A549 (cell line): ENCODE measurements at regions not wholly inside any gene's neighbourhood (a gene's known extent, or its start where the extent isn't known, plus 50 kb on each side); places are given as distances from the start of the nearest gene placed in this dataset.

Experiments used
- ATAC-seq, 2 experiments: fragments of 200-7000 bp in 1 of 2; fragments of >200 bp in 1 of 2; cut with Nextera tagmentation in 1 of 2; cut with Tn5 transposase in 1 of 2; 3 replicates each; pipeline versions ENCODE4 v1.8.0 to v1.9.1; 2018 to 2020; ENCODE audit warnings: mild to moderate bottlenecking in 1 of 2, moderate library complexity in 1 of 2
- CTCF ChIA-PET: fragments of 300-600 bp; sonication (Branson Sonifier 250); formaldehyde crosslinking; extraction: SDS; loops from one replicate; lab custom pipeline; 2021; ENCODE audit warnings: antibody characterized with exemption, inconsistent platforms; lab: Yijun Ruan, JAX
- POLR2A ChIA-PET: fragments of 350-600 bp; formaldehyde crosslinking; extraction: SDS; loops from one replicate; lab custom pipeline; 2021; ENCODE audit warnings: antibody characterized with exemption, inconsistent platforms; lab: Yijun Ruan, JAX
- DNase-seq, 2 experiments: peaks; one replicate each; pipeline versions ENCODE4 v3.0.0 to v3.0.0-alpha.2; 2011 to 2016; ENCODE audit warnings: low read depth in 1 of 2, low spot score in 1 of 2
- FAIRE-seq: peaks from 2 replicates; lab custom pipeline; 2011; peaks lifted over from hg19 to GRCh38; lab: Jason Lieb, UNC
- H3K27ac ChIP-seq, 2 experiments: fragments of >200 bp; sonication (Bioruptor Twin); formaldehyde crosslinking; 3 replicates each; pipeline ENCODE4 v1.5.1; 2016 to 2017
- H3K4me1 ChIP-seq: fragments of >200 bp; sonication (Bioruptor Twin); formaldehyde crosslinking; 3 replicates; pipeline ENCODE4 v1.6.1; 2016
- H3K4me2 ChIP-seq: fragments of >200 bp; sonication (Bioruptor Twin); formaldehyde crosslinking; 3 replicates; pipeline ENCODE4 v1.6.1; 2016
- H3K4me3 ChIP-seq: fragments of >200 bp; sonication (Bioruptor Twin); formaldehyde crosslinking; 3 replicates; pipeline ENCODE4 v1.5.1; 2016
- H3K9me3 ChIP-seq: fragments of >200 bp; sonication (Bioruptor Twin); formaldehyde crosslinking; 3 replicates; pipeline ENCODE4 v1.6.1; 2016
- ATOH8 ChIP-seq: fragments of 250-450 bp; sonication (Bioruptor Pico); IDR thresholded peaks from 2 replicates; pipeline ENCODE4 v1.5.0; 2020; ENCODE audit warnings: low read depth, mild to moderate bottlenecking, moderate library complexity
- BCL3 ChIP-seq: fragments of >200 bp; sonication (Bioruptor Twin); formaldehyde crosslinking; IDR thresholded peaks from 3 replicates; pipeline ENCODE4 v1.6.1; 2016
- CBX8 ChIP-seq: fragments of 200-600 bp; sonication (generic); IDR thresholded peaks from 2 replicates; pipeline ENCODE4 v1.6.1; 2016
- EHF ChIP-seq: fragments of 250-450 bp; sonication (Bioruptor Pico); IDR thresholded peaks from 2 replicates; pipeline ENCODE4 v1.5.0; 2020; ENCODE audit warnings: mild to moderate bottlenecking
- EHMT2 ChIP-seq: fragments of 200-600 bp; sonication (generic); IDR thresholded peaks from 2 replicates; pipeline ENCODE4 v1.6.1; 2016; ENCODE audit warnings: antibody characterized with exemption, low read depth, mild to moderate bottlenecking, moderate library complexity
- ELK1 ChIP-seq: fragments of 150-350 bp; IDR thresholded peaks from 2 replicates; pipeline ENCODE4 v1.6.1; 2014; ENCODE audit warnings: low read depth, mild to moderate bottlenecking, low read length
- EP300 ChIP-seq, 2 experiments: fragments of >200 bp; sonication (Bioruptor Twin); formaldehyde crosslinking; IDR thresholded peaks; 2 replicates in 1 of 2; 3 replicates in 1 of 2; pipeline ENCODE4 v1.6.1; 2016 to 2017
- ESRRA ChIP-seq: fragments of 150-350 bp; IDR thresholded peaks from 2 replicates; pipeline ENCODE4 v1.6.1; 2014; ENCODE audit warnings: mild to moderate bottlenecking, low read length, borderline replicate concordance
- FOSB ChIP-seq: fragments of 250-450 bp; sonication (Bioruptor Pico); IDR thresholded peaks from 2 replicates; pipeline ENCODE4 v1.5.0; 2020; ENCODE audit warnings: mild to moderate bottlenecking, moderate library complexity
- FOSL2 ChIP-seq, 2 experiments: fragments of 450-650 bp in 1 of 2; fragments of >200 bp in 1 of 2; sonication (Bioruptor Twin) in 1 of 2; formaldehyde crosslinking; IDR thresholded peaks; 2 replicates each; pipeline versions ENCODE4 v1.5.0 to v1.6.1; 2016 to 2020; ENCODE audit warnings: mild to moderate bottlenecking in 1 of 2, moderate library complexity in 1 of 2
- FOXS1 ChIP-seq: fragments of 250-450 bp; sonication (Bioruptor Pico); IDR thresholded peaks from 2 replicates; pipeline ENCODE4 v1.5.0; 2020; ENCODE audit warnings: mild to moderate bottlenecking, moderate library complexity
- HES2 ChIP-seq: fragments of >200 bp; sonication (Bioruptor Twin); formaldehyde crosslinking; IDR thresholded peaks from 2 replicates; pipeline ENCODE4 v1.6.1; 2016
- HOXA7 ChIP-seq: fragments of 250-450 bp; sonication (Bioruptor Pico); IDR thresholded peaks from 2 replicates; pipeline ENCODE4 v1.5.0; 2020; ENCODE audit warnings: mild to moderate bottlenecking, moderate library complexity
- KDM5A ChIP-seq: fragments of 200-600 bp; sonication (generic); IDR thresholded peaks from 2 replicates; pipeline ENCODE4 v1.6.1; 2016; ENCODE audit warnings: antibody characterized with exemption, mild to moderate bottlenecking
- MAX ChIP-seq: IDR thresholded peaks from 2 replicates; pipeline ENCODE4 v1.6.1; 2012
- MAZ ChIP-seq: fragments of 150-350 bp; IDR thresholded peaks from 2 replicates; pipeline ENCODE4 v1.6.1; 2014; ENCODE audit warnings: antibody characterized with exemption, low read depth, low read length, borderline replicate concordance
- NFE2L2 ChIP-seq: fragments of 150-350 bp; conservative IDR thresholded peaks from 2 replicates; pipeline ENCODE4 v1.6.1; 2014; ENCODE audit warnings: low read length
- PBX3 ChIP-seq: IDR thresholded peaks from 2 replicates; pipeline ENCODE4 v1.6.1; 2012
- PHF8 ChIP-seq: fragments of 200-600 bp; sonication (generic); IDR thresholded peaks from 2 replicates; pipeline ENCODE4 v1.6.1; 2016; ENCODE audit warnings: low read depth, mild to moderate bottlenecking, antibody characterized with exemption, moderate library complexity, borderline replicate concordance
- POLR2A ChIP-seq: IDR thresholded peaks from 2 replicates; pipeline ENCODE4 v1.6.1; 2012; ENCODE audit warnings: mild to moderate bottlenecking, low read length
- POLR2AphosphoS2 ChIP-seq: conservative IDR thresholded peaks from 2 replicates; pipeline ENCODE4 v1.6.1; 2012; ENCODE audit warnings: low read length, improper control_type of control experiment, inconsistent platforms
- RAD21 ChIP-seq, 2 experiments: fragments of >200 bp in 1 of 2; sonication (Bioruptor Twin) in 1 of 2; formaldehyde crosslinking in 1 of 2; IDR thresholded peaks in 1 of 2; conservative IDR thresholded peaks in 1 of 2; 2 replicates in 1 of 2; 3 replicates in 1 of 2; pipeline ENCODE4 v1.6.1; 2012 to 2018; ENCODE audit warnings: inconsistent platforms in 1 of 2
- RCOR1 ChIP-seq: fragments of 150-350 bp; IDR thresholded peaks from 2 replicates; pipeline ENCODE4 v1.6.1; 2014; ENCODE audit warnings: antibody characterized with exemption, low read length, low read depth
- RNF2 ChIP-seq: fragments of 200-600 bp; sonication (generic); IDR thresholded peaks from 2 replicates; pipeline ENCODE4 v1.6.1; 2016; ENCODE audit warnings: low read depth, mild to moderate bottlenecking, antibody characterized with exemption, moderate library complexity, borderline replicate concordance
- USF2 ChIP-seq: fragments of 450-650 bp; IDR thresholded peaks from 2 replicates; pipeline ENCODE4 v1.6.1; 2014; ENCODE audit warnings: antibody characterized with exemption
- ZC3H11A ChIP-seq: fragments of 450-650 bp; IDR thresholded peaks from 2 replicates; pipeline ENCODE4 v1.6.1; 2014; ENCODE audit warnings: antibody characterized with exemption, mild to moderate bottlenecking
- ZFP36 ChIP-seq: fragments of 450-650 bp; IDR thresholded peaks from 2 replicates; pipeline ENCODE4 v1.6.1; 2014; ENCODE audit warnings: borderline replicate concordance; ENCODE audit not compliant: partially characterized antibody
- ZNF302 ChIP-seq: fragments of 250-450 bp; sonication (Bioruptor Pico); IDR thresholded peaks from 2 replicates; pipeline ENCODE4 v1.9.0; 2021; ENCODE audit warnings: inconsistent platforms, mild to moderate bottlenecking, moderate library complexity
- WGBS: methylation state at CpG from one replicate; pipeline ENCODE4 v1.1.6; 2017; ENCODE audit errors: missing lambda C conversion rate; 5-methylcytosine and 5-hydroxymethylcytosine counted together

GRCh38 chr2:71884303-71885042 is 263.2 kb downstream of the CYP26B1 start (continued):
- no peak for TF ChIP-seq ELK1
- TF ChIP-seq EHF (CRISPR knock-in tag) = no peak
- TF ChIP-seq ATOH8 (CRISPR knock-in tag) = no peak
- no peak for TF ChIP-seq NFE2L2
- no peak for TF ChIP-seq ZC3H11A
- TF ChIP-seq, all 56 proteins: peak for 4

- H3K4me2 ChIP-seq = peak overlapping the region; percentile 67
- peak overlapping the region; percentile 67 to 78 for H3K27ac ChIP-seq
- POLR2A ChIA-PET = no interaction called here
- H3K9me3 ChIP-seq = peaks cover 21% of the 10 kb centered on the region
- CTCF ChIA-PET = interaction anchor here (1.8 kb wide), 2 partner anchors 10 to 41 kb away, joined by 6 to 7 read pairs; no protein-coding TSS in a partner anchor
- DNase-seq (peak; percentile 29 to 79), FAIRE-seq (no peak), ATAC-seq (peak; percentile 74 to 79)
- peaks cover 43% of the 10 kb centered on the region for H3K4me1 ChIP-seq
- WGBS = 23% methylated on average over 8 of the region's 8 CpGs
- H3K4me3 ChIP-seq = no peak overlapping the region
- peak in 1 of 2 experiments; percentile 32; a peak in 2 of 5 replicates for TF ChIP-seq RAD21 (conservative IDR thresholded peaks at IDR 0.05 in 1 of 2, IDR thresholded peaks at IDR 0.05 in 1 of 2)
- no peak for TF ChIP-seq EHF (CRISPR knock-in tag)
- TF ChIP-seq POLR2A = no peak
- TF ChIP-seq PBX3 = no peak
- TF ChIP-seq HOXA7 (CRISPR knock-in tag) = no peak
- no peak for TF ChIP-seq USF2
- no peak for TF ChIP-seq FOXS1 (CRISPR knock-in tag)
- TF ChIP-seq ATOH8 (CRISPR knock-in tag) = no peak
- TF ChIP-seq KDM5A = no peak
- no peak for TF ChIP-seq FOSL2 (IDR thresholded peaks at IDR 0.05)
- TF ChIP-seq FOSL2 (CRISPR knock-in tag; IDR thresholded peaks at IDR 0.05) = no peak
- no peak for TF ChIP-seq RNF2
- TF ChIP-seq BCL3 = peak; percentile 58; the same call in 1 of the 3 replicates
- no peak for TF ChIP-seq NFE2L2
- no peak for TF ChIP-seq MAZ
- no peak for TF ChIP-seq FOSB (CRISPR knock-in tag)
- no peak for TF ChIP-seq ZFP36
- no peak for TF ChIP-seq PHF8
- TF ChIP-seq MAX = no peak
- no peak for TF ChIP-seq EHMT2
- no peak for TF ChIP-seq RCOR1
- TF ChIP-seq POLR2AphosphoS2 = no peak
- no peak for TF ChIP-seq ESRRA
- TF ChIP-seq HES2 = peak; percentile 68; the same call in 1 of the 2 replicates
- TF ChIP-seq CBX8 = no peak
- peak in 1 of 2 experiments; percentile 19; a peak in 1 of 5 replicates for TF ChIP-seq EP300 (IDR thresholded peaks at IDR 0.05)
- no peak for TF ChIP-seq ZNF302 (CRISPR knock-in tag)
Observed at GRCh38 chr2:71882949-71883472, 264.7 kb downstream of the CYP26B1 start.
